22Rv1 (cell line): ENCODE measurements at regions not wholly inside any gene's neighbourhood (a gene's known extent, or its start where the extent isn't known, plus 50 kb on each side); places are given as distances from the start of the nearest gene placed in this dataset.

Source experiments
- H3K27ac ChIP-seq: fragments of 450-650 bp; 2 replicates; pipeline ENCODE4 v1.5.1; 2017
- ZFX ChIP-seq: fragments of 450-650 bp; IDR thresholded peaks from 2 replicates; pipeline ENCODE4 v1.6.1; 2017; ENCODE audit warnings: antibody characterized with exemption, borderline replicate concordance
- TF ChIP-seq, protein P1 (sequence below): fragments of 450-650 bp; IDR thresholded peaks from 2 replicates; pipeline ENCODE4 v1.5.1; 2017; ENCODE audit warnings: mild to moderate bottlenecking

DNA sequence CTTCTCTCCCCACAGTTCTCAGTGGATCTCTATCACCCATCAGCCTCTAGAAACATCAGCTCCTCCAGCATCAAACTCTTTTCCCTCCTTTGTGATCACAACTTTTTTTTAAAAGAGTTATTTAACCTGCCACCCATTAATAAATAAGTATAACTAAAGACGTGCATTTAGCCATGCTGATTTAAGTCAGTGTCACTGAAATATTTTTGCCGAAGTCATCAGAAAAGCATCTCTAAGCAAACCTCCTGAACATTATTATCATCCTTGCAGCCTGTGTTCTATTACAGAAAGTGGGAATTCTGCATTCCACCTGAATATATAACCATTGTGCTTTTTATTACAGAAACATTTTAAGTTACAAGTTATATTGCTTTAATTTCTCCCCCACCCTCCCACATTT lies 106.2 kb upstream of the ARHGAP28 start:
- TF ChIP-seq, protein P1, sequence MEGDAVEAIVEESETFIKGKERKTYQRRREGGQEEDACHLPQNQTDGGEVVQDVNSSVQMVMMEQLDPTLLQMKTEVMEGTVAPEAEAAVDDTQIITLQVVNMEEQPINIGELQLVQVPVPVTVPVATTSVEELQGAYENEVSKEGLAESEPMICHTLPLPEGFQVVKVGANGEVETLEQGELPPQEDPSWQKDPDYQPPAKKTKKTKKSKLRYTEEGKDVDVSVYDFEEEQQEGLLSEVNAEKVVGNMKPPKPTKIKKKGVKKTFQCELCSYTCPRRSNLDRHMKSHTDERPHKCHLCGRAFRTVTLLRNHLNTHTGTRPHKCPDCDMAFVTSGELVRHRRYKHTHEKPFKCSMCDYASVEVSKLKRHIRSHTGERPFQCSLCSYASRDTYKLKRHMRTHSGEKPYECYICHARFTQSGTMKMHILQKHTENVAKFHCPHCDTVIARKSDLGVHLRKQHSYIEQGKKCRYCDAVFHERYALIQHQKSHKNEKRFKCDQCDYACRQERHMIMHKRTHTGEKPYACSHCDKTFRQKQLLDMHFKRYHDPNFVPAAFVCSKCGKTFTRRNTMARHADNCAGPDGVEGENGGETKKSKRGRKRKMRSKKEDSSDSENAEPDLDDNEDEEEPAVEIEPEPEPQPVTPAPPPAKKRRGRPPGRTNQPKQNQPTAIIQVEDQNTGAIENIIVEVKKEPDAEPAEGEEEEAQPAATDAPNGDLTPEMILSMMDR, result no peak
- TF ChIP-seq ZFX, result no peak
- no peak overlapping the region for H3K27ac ChIP-seq

DNA sequence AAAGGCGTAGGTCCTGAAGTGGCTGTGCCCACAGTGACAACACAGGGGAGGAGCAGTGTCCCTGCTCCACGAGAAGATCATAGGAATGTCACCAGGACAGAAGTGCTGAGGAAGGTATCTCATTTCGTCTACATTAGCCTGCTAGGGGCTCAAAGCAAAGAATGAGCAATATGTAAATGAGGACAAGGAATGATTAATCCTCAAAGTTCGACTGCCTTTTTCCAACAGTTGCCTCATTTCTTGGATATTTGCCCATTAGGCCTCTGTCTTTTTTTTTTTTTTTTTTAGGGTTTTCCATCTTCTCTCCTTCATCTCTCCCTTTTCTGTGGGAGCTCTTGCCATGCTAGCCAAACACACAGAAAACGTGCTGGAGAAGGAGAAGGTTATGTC lies 105.2 kb upstream of the ARHGAP28 start:
- no peak overlapping the region for H3K27ac ChIP-seq
- TF ChIP-seq, protein P1, result no peak
- no peak for TF ChIP-seq ZFX

DNA sequence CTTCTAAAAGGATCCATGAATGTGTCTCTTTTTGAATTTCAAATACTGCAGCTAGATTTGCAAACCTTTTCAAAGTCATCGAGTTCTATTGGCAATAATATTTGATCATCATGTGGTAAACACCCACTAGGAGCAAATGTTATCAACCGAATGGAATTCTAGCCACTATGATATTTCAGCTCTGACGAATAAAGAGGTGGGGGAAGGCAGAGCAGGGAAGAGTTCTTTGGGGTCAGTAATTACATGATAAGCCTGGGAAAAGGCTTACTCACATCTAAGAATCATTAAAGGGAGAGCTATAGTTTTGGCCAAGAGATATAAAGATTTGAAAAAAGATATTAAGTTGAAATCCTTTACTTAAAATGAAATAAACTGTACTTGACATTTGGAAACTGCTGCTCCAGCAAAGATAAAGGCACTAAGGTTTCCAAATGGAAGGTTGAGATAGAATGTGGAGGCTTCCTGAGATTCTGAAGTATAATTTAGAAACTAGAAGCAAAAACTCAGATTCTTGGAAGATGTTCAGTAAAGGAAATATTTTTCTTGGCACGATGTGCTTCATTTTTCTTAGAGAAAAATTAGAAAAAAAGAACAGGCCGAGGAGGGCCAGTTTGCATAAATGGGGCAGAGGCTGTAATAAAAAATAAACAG lies 104.7 kb upstream of the ARHGAP28 start:
- no peak overlapping the region for H3K27ac ChIP-seq
- TF ChIP-seq ZFX, result no peak
- TF ChIP-seq, protein P1, result no peak

DNA sequence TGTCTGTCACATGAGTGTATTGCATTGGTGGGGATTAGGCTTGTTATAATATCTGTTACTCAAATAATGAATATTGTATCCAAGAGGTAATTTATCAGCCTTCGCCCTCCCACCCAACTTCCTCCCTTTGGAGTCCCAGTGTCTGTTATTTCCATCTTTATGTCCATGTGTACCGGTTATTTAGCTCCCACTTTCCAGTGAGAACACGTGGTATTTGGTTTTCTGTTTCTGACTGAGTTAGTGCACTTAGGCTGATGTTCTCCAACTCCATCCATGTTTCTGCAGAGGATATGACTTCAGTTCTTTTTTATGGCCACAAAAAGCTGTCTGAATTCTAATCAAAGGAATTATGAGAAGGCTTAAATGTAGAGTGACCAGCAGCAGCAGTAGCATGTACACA lies 104.0 kb upstream of the ARHGAP28 start:
- no peak overlapping the region for H3K27ac ChIP-seq
- TF ChIP-seq ZFX, result no peak
- TF ChIP-seq, protein P1, result no peak

DNA sequence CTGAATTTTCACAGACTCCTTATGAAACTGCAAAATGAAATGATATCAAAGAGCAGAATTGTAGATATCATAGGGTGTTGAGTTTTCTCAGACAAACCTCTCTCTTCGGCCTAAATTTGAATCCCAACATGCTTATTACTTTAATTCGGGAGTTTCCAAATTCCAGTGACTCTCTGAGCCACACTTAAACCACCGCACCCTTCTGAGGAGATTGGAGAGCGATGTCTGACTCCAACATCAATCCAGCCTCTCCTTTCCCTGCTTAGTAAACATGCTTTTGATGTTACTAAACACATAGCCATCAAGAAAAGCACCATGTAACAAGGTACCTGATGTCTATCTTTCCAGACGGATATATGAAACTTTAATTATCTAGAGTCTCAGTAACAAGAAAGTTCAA lies 103.1 kb upstream of the ARHGAP28 start:
- no peak for TF ChIP-seq ZFX
- TF ChIP-seq, protein P1, result no peak
- no peak overlapping the region for H3K27ac ChIP-seq

DNA sequence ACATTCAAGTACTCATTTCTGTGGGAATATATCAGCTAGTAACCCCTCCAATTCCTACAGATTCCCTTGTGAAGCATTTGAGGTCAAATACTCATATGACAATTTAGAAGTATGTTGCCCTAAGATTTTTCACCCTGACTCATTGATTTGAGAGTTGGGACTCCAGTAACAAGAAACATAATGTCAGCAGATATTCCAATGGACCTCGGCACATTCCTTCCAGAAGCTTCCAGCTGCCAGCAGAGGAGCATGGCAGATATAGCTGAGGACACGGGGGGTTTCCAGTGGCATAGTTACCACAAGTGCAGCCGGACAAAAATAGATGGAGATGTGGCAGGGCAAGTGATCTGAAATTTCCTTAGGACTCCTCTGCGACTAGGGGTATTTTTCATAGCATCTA lies 101.9 kb upstream of the ARHGAP28 start:
- no peak overlapping the region for H3K27ac ChIP-seq
- TF ChIP-seq, protein P1, result no peak
- TF ChIP-seq ZFX, result no peak

DNA sequence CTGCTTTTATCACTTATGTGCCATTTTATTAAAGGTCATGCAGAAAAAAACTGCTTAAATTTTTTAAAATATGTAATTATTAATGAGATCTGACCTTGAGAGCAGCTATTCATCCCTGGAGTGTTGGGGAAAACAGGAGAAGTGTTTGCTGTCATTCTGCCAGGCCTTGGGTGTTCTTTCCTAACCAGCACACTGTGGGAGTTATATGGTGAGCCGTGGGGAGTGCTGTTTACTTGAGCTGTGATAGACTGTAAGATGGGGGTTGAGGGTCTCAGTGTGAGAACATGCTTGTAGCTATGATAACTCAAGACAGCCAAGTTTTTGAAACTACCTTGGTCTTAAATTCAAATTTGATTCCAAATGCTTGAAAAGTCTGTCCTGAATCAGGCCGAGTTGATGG lies 101.3 kb upstream of the ARHGAP28 start:
- no peak overlapping the region for H3K27ac ChIP-seq
- no peak for TF ChIP-seq ZFX
- TF ChIP-seq, protein P1, result no peak
